NCI-H526 treated with DMSO at 0.1 percent for 48 hours (cell line): ENCODE measurements at regions not wholly inside any gene's neighbourhood (a gene's known extent, or its start where the extent isn't known, plus 50 kb on each side); places are given as distances from the start of the nearest gene placed in this dataset.
"Not testable (repeated sequence)": the region's sequence is repeated elsewhere in the genome, so short reads cannot be mapped to it uniquely, and the experiment has no call there.

Source experiments
- DNase-seq: peaks from one replicate; lab custom pipeline; 2025; lab: John Stamatoyannopoulos, UW

GRCh38 chr12:93204896-93205295 lies 172.8 kb upstream of the NUDT4 start:
- no peak for DNase-seq

GRCh38 chr12:93205361-93205760 lies 172.4 kb upstream of the NUDT4 start:
- peak; percentile 77 for DNase-seq

GRCh38 chr12:93208011-93208410 lies 169.7 kb upstream of the NUDT4 start:
- no peak for DNase-seq

GRCh38 chr12:93214523-93215289 lies 163.0 kb upstream of the NUDT4 start:
- no peak for DNase-seq

- no peak for DNase-seq
These were observed 162.4 kb upstream of the NUDT4 start for GRCh38 chr12:93215290-93215678.

GRCh38 chr12:93219947-93220346 lies 157.8 kb upstream of the NUDT4 start:
- no peak for DNase-seq

- DNase-seq, result no peak
These were observed 155.9 kb upstream of the NUDT4 start for GRCh38 chr12:93221841-93222240.

- DNase-seq, result peak; percentile 7
These were observed 154.0 kb upstream of the NUDT4 start for GRCh38 chr12:93223440-93224426.

GRCh38 chr12:93225094-93225493 lies 152.6 kb upstream of the NUDT4 start:
- DNase-seq, result no peak

GRCh38 chr12:93226361-93226760 lies 151.4 kb upstream of the NUDT4 start:
- DNase-seq, result no peak

GRCh38 chr12:93229494-93230325 lies 148.0 kb upstream of the NUDT4 start:
- no peak for DNase-seq

- no peak for DNase-seq
These were observed 147.4 kb upstream of the NUDT4 start for GRCh38 chr12:93230326-93230720.

GRCh38 chr12:93231938-93232337 lies 145.8 kb upstream of the NUDT4 start:
- no peak for DNase-seq

- DNase-seq, result no peak
These were observed 143.1 kb upstream of the NUDT4 start for GRCh38 chr12:93234641-93235040.

GRCh38 chr12:93235881-93236280 lies 141.8 kb upstream of the NUDT4 start:
- DNase-seq, result no peak

- no peak for DNase-seq
These were observed 140.3 kb upstream of the NUDT4 start for GRCh38 chr12:93237235-93237915.

- DNase-seq, result not testable (repeated sequence)
These were observed 139.0 kb upstream of the NUDT4 start for GRCh38 chr12:93238512-93239262.

- not testable (repeated sequence) for DNase-seq
These were observed 137.9 kb upstream of the NUDT4 start for GRCh38 chr12:93239789-93240188.

- no peak for DNase-seq
These were observed 135.4 kb upstream of the NUDT4 start for GRCh38 chr12:93242154-93242972.

- no peak for DNase-seq
These were observed 134.4 kb upstream of the NUDT4 start for GRCh38 chr12:93243382-93243688.
